DOHH2 (cell line): ENCODE measurements at regions not wholly inside any gene's neighbourhood (a gene's known extent, or its start where the extent isn't known, plus 50 kb on each side); places are given as distances from the start of the nearest gene placed in this dataset.

Source experiments
- H3F3A ChIP-seq: fragments of 200-600 bp; sonication (generic), shearing (Covaris generic); 2 replicates; pipeline ENCODE4 v1.6.0; 2016; ENCODE audit warnings: antibody characterized with exemption, mild to moderate bottlenecking; ENCODE audit not compliant: control insufficient read depth, insufficient read depth
- H3K27ac ChIP-seq: fragments of 200-600 bp; sonication (generic); 2 replicates; pipeline ENCODE4 v1.5.1; 2014; ENCODE audit warnings: low read depth, mild to moderate bottlenecking, low read length, moderate library complexity
- H3K27me3 ChIP-seq: fragments of 200-600 bp; sonication (generic); 2 replicates; pipeline ENCODE4 v1.6.1; 2014; ENCODE audit warnings: mild to moderate bottlenecking, low read length, mixed read lengths; ENCODE audit not compliant: control insufficient read depth
- H3K36me3 ChIP-seq: fragments of 200-600 bp; sonication (generic); 2 replicates; pipeline ENCODE4 v1.6.1; 2014; ENCODE audit warnings: mild to moderate bottlenecking, low read length, moderate library complexity, mixed read lengths; ENCODE audit not compliant: control insufficient read depth
- H3K4me1 ChIP-seq: fragments of 200-600 bp; sonication (generic); 2 replicates; pipeline ENCODE4 v1.6.1; 2014; ENCODE audit warnings: mild to moderate bottlenecking, low read length, mixed read lengths; ENCODE audit not compliant: control insufficient read depth
- H3K4me2 ChIP-seq: fragments of 200-600 bp; sonication (generic); 2 replicates; pipeline ENCODE4 v1.6.0; 2014; ENCODE audit warnings: mild to moderate bottlenecking, low read length, moderate library complexity
- H3K4me3 ChIP-seq: fragments of 200-600 bp; sonication (generic); 2 replicates; pipeline ENCODE4 v1.5.1; 2014; ENCODE audit warnings: mild to moderate bottlenecking, low read length, mixed read lengths
- H3K79me2 ChIP-seq: fragments of 200-600 bp; sonication (generic); 2 replicates; pipeline ENCODE4 v1.6.1; 2014; ENCODE audit warnings: mild to moderate bottlenecking, low read length, mixed read lengths; ENCODE audit not compliant: control insufficient read depth
- H3K9me2 ChIP-seq: fragments of 200-600 bp; sonication (generic); replicated peaks from 2 replicates; pipeline ENCODE4 v1.6.1; 2014; ENCODE audit warnings: mild to moderate bottlenecking, low read length, mixed read lengths; ENCODE audit not compliant: control insufficient read depth
- H3K9me3 ChIP-seq: fragments of 200-600 bp; sonication (generic); 2 replicates; pipeline ENCODE4 v1.6.1; 2014; ENCODE audit warnings: antibody characterized with exemption, low read length, mixed read lengths; ENCODE audit not compliant: control insufficient read depth, insufficient read depth
- H4K20me1 ChIP-seq: fragments of 200-600 bp; sonication (generic); 2 replicates; pipeline ENCODE4 v1.6.0; 2014; ENCODE audit warnings: low read depth, mild to moderate bottlenecking, antibody characterized with exemption, low read length, moderate library complexity; ENCODE audit not compliant: control insufficient read depth, insufficient read depth
- CTCF ChIP-seq: fragments of 200-600 bp; sonication (generic); IDR thresholded peaks from one replicate; pipeline ENCODE4 v1.5.1; 2014; ENCODE audit warnings: antibody characterized with exemption, mild to moderate bottlenecking, low read depth, low read length; ENCODE audit not compliant: poor library complexity, severe bottlenecking
- EZH2phosphoT487 ChIP-seq: fragments of 200-600 bp; sonication (generic); IDR thresholded peaks from 2 replicates; pipeline ENCODE4 v1.6.1; 2017; ENCODE audit warnings: borderline replicate concordance, mild to moderate bottlenecking, antibody characterized with exemption, low read length, moderate library complexity, mixed read lengths

- no peaks in the 10 kb centered on the region for H4K20me1 ChIP-seq
- H3K4me2 ChIP-seq, result no peak overlapping the region
- H3K4me1 ChIP-seq, result peaks cover 12% of the 10 kb centered on the region
- no peaks in the 10 kb centered on the region for H3K9me2 ChIP-seq
- no peak overlapping the region for H3K27ac ChIP-seq
- 0 out of 2 replicates have a peak, but pooled peaks cover 4% of the 10 kb centered on the region for H3K27me3 ChIP-seq
- H3K4me3 ChIP-seq, result no peak overlapping the region
- no peaks in the 10 kb centered on the region for H3F3A ChIP-seq
- no peaks in the 10 kb centered on the region for H3K9me3 ChIP-seq
- no peaks in the 10 kb centered on the region for H3K36me3 ChIP-seq
- TF ChIP-seq EZH2phosphoT487 (no peak), CTCF (no peak)
- H3K79me2 ChIP-seq, result no peaks in the 10 kb centered on the region
These were observed 265.6 kb upstream of the NPVF start for GRCh38 chr7:25493805-25494366.

- Histone ChIP-seq H3K4me2 (no peak overlapping the region), H4K20me1 (no peaks in the 10 kb centered on the region), H3K4me1 (peaks cover 12% of the 10 kb centered on the region), H3F3A (no peaks in the 10 kb centered on the region), H3K9me3 (no peaks in the 10 kb centered on the region), H3K27ac (no peak overlapping the region), H3K9me2 (no peaks in the 10 kb centered on the region), H3K79me2 (no peaks in the 10 kb centered on the region), H3K36me3 (no peaks in the 10 kb centered on the region), H3K27me3 (0 out of 2 replicates have a peak, but pooled peaks cover 4% of the 10 kb centered on the region), H3K4me3 (no peak overlapping the region)
- TF ChIP-seq CTCF, result no peak
- TF ChIP-seq EZH2phosphoT487, result no peak
These were observed 266.6 kb upstream of the NPVF start for GRCh38 chr7:25494896-25495295.

- H4K20me1 ChIP-seq, result no peaks in the 10 kb centered on the region
- H3K27me3 ChIP-seq, result 0 out of 2 replicates have a peak, but pooled peaks cover 3% of the 10 kb centered on the region
- no peak overlapping the region for H3K27ac ChIP-seq
- TF ChIP-seq CTCF (no peak), EZH2phosphoT487 (no peak)
- no peak overlapping the region for H3K4me2 ChIP-seq
- H3K4me1 ChIP-seq, result peaks cover 12% of the 10 kb centered on the region
- H3K9me3 ChIP-seq, result no peaks in the 10 kb centered on the region
- H3K4me3 ChIP-seq, result no peak overlapping the region
- no peaks in the 10 kb centered on the region for H3K36me3 ChIP-seq
- H3K79me2 ChIP-seq, result no peaks in the 10 kb centered on the region
- H3F3A ChIP-seq, result no peaks in the 10 kb centered on the region
- no peaks in the 10 kb centered on the region for H3K9me2 ChIP-seq
These were observed 267.3 kb upstream of the NPVF start for GRCh38 chr7:25495342-25496250.
